Type B pancreatic cell (in vitro differentiated cells): ENCODE measurements at regions not wholly inside any gene's neighbourhood (a gene's known extent, or its start where the extent isn't known, plus 50 kb on each side); places are given as distances from the start of the nearest gene placed in this dataset.
A peak's percentile ranks its signal among the peaks of the same experiment; 100 is the strongest.

ENCODE experiments used
- DNase-seq: peaks from one replicate; pipeline ENCODE4 v3.0.0; 2021; ENCODE audit warnings: mixed read lengths; ENCODE audit not compliant: unreplicated experiment; ENCODE audit errors: extremely low spot score
- H3K27ac Mint-ChIP-seq: 2 replicates; pipeline ENCODE4 v1.8.0; 2021; ENCODE audit warnings: mild to moderate bottlenecking, mixed read lengths
- H3K27me3 Mint-ChIP-seq: 2 replicates; pipeline ENCODE4 v1.8.0; 2021; ENCODE audit warnings: mixed read lengths
- H3K36me3 Mint-ChIP-seq: 2 replicates; pipeline ENCODE4 v1.8.0; 2021; ENCODE audit warnings: mixed read lengths
- H3K4me1 Mint-ChIP-seq: one replicate; pipeline ENCODE4 v1.8.0; 2021; ENCODE audit warnings: mixed read lengths; ENCODE audit not compliant: unreplicated experiment
- H3K4me3 Mint-ChIP-seq: 2 replicates; pipeline ENCODE4 v1.8.0; 2021; ENCODE audit warnings: mild to moderate bottlenecking, mixed read lengths
- H3K9me3 Mint-ChIP-seq: 2 replicates; pipeline ENCODE4 v1.8.0; 2021; ENCODE audit warnings: mixed read lengths
- CTCF ChIP-seq: fragments of 200-600 bp; sonication (generic); conservative IDR thresholded peaks from 2 replicates; pipeline ENCODE4 v1.5.0; 2021; ENCODE audit warnings: antibody characterized with exemption, mild to moderate bottlenecking

GRCh38 chr9:108271646-108272348, 584.0 kb downstream of the ACTL7B start:
- H3K36me3 Mint-ChIP-seq = peaks cover 4% of the 10 kb centered on the region
- peak overlapping the region; percentile 97 for H3K27ac Mint-ChIP-seq
- no peaks in the 10 kb centered on the region for H3K27me3 Mint-ChIP-seq
- no peak for DNase-seq
- peak overlapping the region; percentile 81 for H3K4me3 Mint-ChIP-seq
- TF ChIP-seq CTCF = no peak
- H3K9me3 Mint-ChIP-seq = peaks cover 16% of the 10 kb centered on the region
- peaks cover 43% of the 10 kb centered on the region for H3K4me1 Mint-ChIP-seq

GRCh38 chr9:108271236-108271635, 584.5 kb downstream of the ACTL7B start:
- H3K27me3 Mint-ChIP-seq = no peaks in the 10 kb centered on the region
- H3K4me3 Mint-ChIP-seq = peak overlapping the region; percentile 81
- no peaks in the 10 kb centered on the region for H3K36me3 Mint-ChIP-seq
- DNase-seq = no peak
- peaks cover 11% of the 10 kb centered on the region for H3K9me3 Mint-ChIP-seq
- peak overlapping the region; percentile 97 for H3K27ac Mint-ChIP-seq
- peaks cover 37% of the 10 kb centered on the region for H3K4me1 Mint-ChIP-seq
- TF ChIP-seq CTCF = no peak

GRCh38 chr9:108270561-108270960, 585.2 kb downstream of the ACTL7B start:
- no peaks in the 10 kb centered on the region for H3K36me3 Mint-ChIP-seq
- no peak overlapping the region for H3K4me3 Mint-ChIP-seq
- peak overlapping the region; percentile 90 for H3K27ac Mint-ChIP-seq
- H3K4me1 Mint-ChIP-seq = peaks cover 37% of the 10 kb centered on the region
- peaks cover 11% of the 10 kb centered on the region for H3K9me3 Mint-ChIP-seq
- DNase-seq = no peak
- H3K27me3 Mint-ChIP-seq = no peaks in the 10 kb centered on the region
- TF ChIP-seq CTCF = no peak

GRCh38 chr9:108270051-108270450, 585.7 kb downstream of the ACTL7B start:
- H3K4me3 Mint-ChIP-seq = peak overlapping the region; percentile 37
- TF ChIP-seq CTCF = no peak
- H3K27me3 Mint-ChIP-seq = no peaks in the 10 kb centered on the region
- peak overlapping the region; percentile 90 for H3K27ac Mint-ChIP-seq
- no peak for DNase-seq
- peaks cover 37% of the 10 kb centered on the region for H3K4me1 Mint-ChIP-seq
- H3K36me3 Mint-ChIP-seq = no peaks in the 10 kb centered on the region
- peaks cover 11% of the 10 kb centered on the region for H3K9me3 Mint-ChIP-seq

- no peak overlapping the region for H3K4me3 Mint-ChIP-seq
- no peak for DNase-seq
- H3K4me1 Mint-ChIP-seq = peaks cover 37% of the 10 kb centered on the region
- TF ChIP-seq CTCF = no peak
- H3K27me3 Mint-ChIP-seq = no peaks in the 10 kb centered on the region
- peaks cover 7% of the 10 kb centered on the region for H3K9me3 Mint-ChIP-seq
- peak overlapping the region; percentile 90 for H3K27ac Mint-ChIP-seq
- no peaks in the 10 kb centered on the region for H3K36me3 Mint-ChIP-seq
These were observed 586.4 kb downstream of the ACTL7B start for GRCh38 chr9:108269371-108269770.

GRCh38 chr9:108265065-108265464, 590.7 kb downstream of the ACTL7B start:
- H3K27ac Mint-ChIP-seq = no peak overlapping the region

More at GRCh38 chr9:108265065-108265464, 590.7 kb downstream of the ACTL7B start:
- Mint-ChIP-seq H3K4me1 (peaks cover 5% of the 10 kb centered on the region), H3K27me3 (no peaks in the 10 kb centered on the region), H3K4me3 (no peak overlapping the region), H3K9me3 (no peaks in the 10 kb centered on the region), H3K36me3 (no peaks in the 10 kb centered on the region)
- DNase-seq = no peak
- TF ChIP-seq CTCF = no peak
